ENCODE measurements at regions not wholly inside any gene's neighbourhood (a gene's known extent, or its start where the extent isn't known, plus 50 kb on each side); places are given as distances from the start of the nearest gene placed in this dataset.

DNA sequence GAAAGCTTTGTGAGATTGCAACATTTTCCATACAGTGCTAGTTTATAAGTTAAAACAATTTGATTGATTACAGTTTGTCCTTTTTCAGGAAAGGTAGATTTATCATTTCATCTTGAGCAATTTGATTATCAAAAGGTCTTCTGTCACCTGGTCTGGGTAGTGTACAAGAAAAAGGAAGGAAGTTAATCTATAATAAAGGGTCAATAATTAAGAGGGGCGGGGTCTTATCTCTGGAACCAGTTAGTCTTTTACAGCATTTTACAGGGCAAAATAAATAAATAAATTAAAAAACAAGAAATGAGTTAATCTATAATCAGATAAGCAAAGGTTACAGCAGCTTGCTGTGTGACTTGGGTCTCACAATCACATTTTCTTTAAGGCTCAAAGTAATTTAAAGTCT lies 277.8 kb upstream of the GYPC start:
- no peaks in the 10 kb centered on the region for H3K9me3 Mint-ChIP-seq
- intact Hi-C loops (cut with micrococcal nuclease) = no loop called here

DNA sequence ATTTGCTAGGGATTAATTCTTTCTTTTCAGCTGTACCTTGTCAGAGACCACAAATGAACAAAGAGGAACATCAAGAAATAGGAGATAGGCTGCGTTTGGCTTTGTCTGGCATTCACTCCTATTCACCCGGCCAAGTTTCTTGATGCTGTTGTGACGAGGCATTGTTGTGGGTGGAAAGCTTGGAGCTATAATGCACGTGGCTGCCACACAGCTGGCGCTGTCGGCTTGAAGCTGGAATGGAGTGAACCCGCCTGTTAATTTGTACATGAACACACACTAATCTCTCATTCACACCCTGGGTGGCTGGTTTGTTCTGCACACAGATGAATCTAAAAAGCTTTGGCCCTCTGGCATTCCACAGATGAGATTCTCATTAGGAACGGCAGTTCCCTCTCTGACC lies 274.9 kb upstream of the GYPC start:
- intact Hi-C loops (cut with micrococcal nuclease) = no loop called here
- no peaks in the 10 kb centered on the region for H3K36me3 Mint-ChIP-seq
- H3K4me1 Mint-ChIP-seq (ENCODE audit: low read depth) = no peaks in the 10 kb centered on the region
- no peak overlapping the region for H3K4me3 Mint-ChIP-seq
- H3K27me3 Mint-ChIP-seq = peaks cover 26% of the 10 kb centered on the region
- DNase-seq = no peak
- CTCF ChIA-PET = no interaction called here
- POLR2A ChIA-PET = no interaction called here
- H3K27ac Mint-ChIP-seq = no peak overlapping the region
- H3K9me3 Mint-ChIP-seq = peaks cover 3% of the 10 kb centered on the region

More for the DNA sequence above, 277.8 kb upstream of the GYPC start:
- H3K4me3 Mint-ChIP-seq = no peak overlapping the region
- no peak overlapping the region for H3K27ac Mint-ChIP-seq
- POLR2A ChIA-PET = no interaction called here
- H3K4me1 Mint-ChIP-seq (ENCODE audit: low read depth) = no peaks in the 10 kb centered on the region
- no peak for DNase-seq
- CTCF ChIA-PET = no interaction called here
- peaks cover 26% of the 10 kb centered on the region for H3K27me3 Mint-ChIP-seq
- H3K36me3 Mint-ChIP-seq = no peaks in the 10 kb centered on the region

DNA sequence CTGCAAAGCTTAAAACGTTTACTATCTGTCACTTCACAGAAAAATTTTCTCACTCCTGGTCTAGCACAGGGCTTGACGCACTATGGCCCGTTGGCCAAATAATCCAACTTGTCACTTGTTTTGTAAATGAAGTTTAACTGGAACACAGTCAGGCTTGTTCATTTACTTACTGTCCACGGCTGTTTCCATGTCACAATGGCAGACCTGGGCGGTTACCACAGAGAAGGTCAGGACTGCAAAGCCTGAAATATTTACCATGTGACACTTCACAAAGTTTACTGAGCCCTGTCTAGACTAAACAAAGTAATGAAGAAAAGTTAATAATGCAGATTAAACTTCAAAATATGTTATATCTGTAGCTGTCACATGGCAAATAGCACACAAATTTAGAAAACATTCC lies 273.0 kb upstream of the GYPC start:
- no peak overlapping the region for H3K4me3 Mint-ChIP-seq
- peaks cover 17% of the 10 kb centered on the region for H3K9me3 Mint-ChIP-seq
- peaks cover 22% of the 10 kb centered on the region for H3K27me3 Mint-ChIP-seq
- H3K36me3 Mint-ChIP-seq = no peaks in the 10 kb centered on the region
- no peaks in the 10 kb centered on the region for H3K4me1 Mint-ChIP-seq (ENCODE audit: low read depth)
- ChIA-PET CTCF (no interaction called here), POLR2A (no interaction called here)
- no peak for DNase-seq
- intact Hi-C loops (cut with micrococcal nuclease) = no loop called here
- H3K27ac Mint-ChIP-seq = no peak overlapping the region

- DNase-seq = no peak
- Mint-ChIP-seq H3K27me3 (peaks cover 22% of the 10 kb centered on the region), H3K27ac (no peak overlapping the region), H3K4me3 (no peak overlapping the region), H3K9me3 (peaks cover 17% of the 10 kb centered on the region), H3K36me3 (no peaks in the 10 kb centered on the region), H3K4me1 (ENCODE audit: low read depth) (no peaks in the 10 kb centered on the region)
- intact Hi-C loops (cut with micrococcal nuclease) = no loop called here
- CTCF ChIA-PET = no interaction called here
- POLR2A ChIA-PET = no interaction called here
Observed at GRCh38 chr2:126383800-126384199, 272.2 kb upstream of the GYPC start.

DNA sequence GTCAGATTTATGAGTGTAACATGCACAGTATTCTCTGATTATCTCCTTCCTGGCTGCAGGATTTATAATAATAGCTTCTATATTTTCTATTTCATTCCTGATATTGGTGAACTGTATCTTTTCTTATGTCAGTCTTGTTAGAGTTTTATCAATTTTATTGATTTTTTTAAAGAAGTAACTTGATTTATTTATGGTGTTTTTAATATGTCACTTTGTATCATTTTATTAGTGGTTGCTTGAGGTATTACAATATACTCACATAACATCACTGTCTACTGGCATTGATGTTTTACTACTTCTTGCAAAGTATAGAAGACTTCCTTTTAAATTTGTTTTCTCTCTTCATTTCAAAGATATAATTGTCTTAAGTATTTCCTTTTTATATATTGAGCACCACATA lies 270.5 kb upstream of the GYPC start:
- intact Hi-C loops (cut with micrococcal nuclease) = no loop called here
- H3K36me3 Mint-ChIP-seq = no peaks in the 10 kb centered on the region
- H3K4me3 Mint-ChIP-seq = no peak overlapping the region
- no peak overlapping the region for H3K27ac Mint-ChIP-seq
- ChIA-PET POLR2A (no interaction called here), CTCF (no interaction called here)
- H3K4me1 Mint-ChIP-seq (ENCODE audit: low read depth) = no peaks in the 10 kb centered on the region
- DNase-seq = no peak
- peaks cover 20% of the 10 kb centered on the region for H3K9me3 Mint-ChIP-seq
- peaks cover 13% of the 10 kb centered on the region for H3K27me3 Mint-ChIP-seq

DNA sequence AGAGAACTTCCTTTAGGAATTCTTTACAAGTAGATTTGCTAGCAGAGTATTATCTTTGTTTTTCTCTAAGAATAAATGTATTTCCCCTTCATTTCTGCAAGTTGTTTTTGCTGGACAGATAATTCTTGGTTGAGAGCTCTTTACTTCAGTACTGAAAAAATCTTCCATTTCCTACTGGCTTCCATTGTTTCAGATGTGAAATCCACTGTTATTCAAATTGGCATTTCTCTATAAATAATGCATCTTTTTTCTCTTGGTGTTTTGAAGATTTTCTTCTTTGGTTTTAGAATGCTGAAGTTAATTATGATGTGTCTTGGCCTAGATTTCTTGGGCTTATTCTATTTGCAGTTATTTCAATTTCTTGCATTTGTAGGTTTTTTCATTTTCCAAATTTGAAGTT lies 270.0 kb upstream of the GYPC start:
- Mint-ChIP-seq H3K36me3 (no peaks in the 10 kb centered on the region), H3K9me3 (peaks cover 20% of the 10 kb centered on the region), H3K4me1 (ENCODE audit: low read depth) (no peaks in the 10 kb centered on the region), H3K4me3 (no peak overlapping the region), H3K27ac (no peak overlapping the region), H3K27me3 (peaks cover 9% of the 10 kb centered on the region)
- no peak for DNase-seq
- ChIA-PET CTCF (no interaction called here), POLR2A (no interaction called here)
- intact Hi-C loops (cut with micrococcal nuclease) = no loop called here

DNA sequence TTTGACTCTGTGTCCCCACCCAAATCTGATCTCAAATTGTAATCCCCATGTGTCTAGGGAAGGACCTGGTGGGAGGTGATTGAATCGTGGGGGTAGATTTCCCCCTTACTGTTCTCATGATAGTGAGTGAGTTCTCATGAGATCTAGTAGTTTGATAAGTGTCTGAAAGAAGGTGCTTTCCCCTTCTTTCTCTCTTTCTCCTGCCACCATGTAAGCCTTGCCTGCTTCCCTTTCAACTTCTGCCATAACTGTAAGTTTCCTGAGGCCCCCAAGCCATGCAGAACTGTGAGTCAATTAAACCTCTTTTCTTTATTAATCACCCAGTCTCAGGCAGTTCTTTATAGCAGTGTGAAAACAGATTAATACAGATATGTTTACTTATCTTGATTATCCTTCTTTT lies 266.5 kb upstream of the GYPC start:
- Mint-ChIP-seq H3K4me3 (no peak overlapping the region), H3K27me3 (no peaks in the 10 kb centered on the region), H3K9me3 (peaks cover 20% of the 10 kb centered on the region), H3K27ac (no peak overlapping the region), H3K36me3 (no peaks in the 10 kb centered on the region), H3K4me1 (ENCODE audit: low read depth) (no peaks in the 10 kb centered on the region)
- intact Hi-C loops (cut with micrococcal nuclease) = no loop called here
- no peak for DNase-seq
- ChIA-PET CTCF (no interaction called here), POLR2A (no interaction called here)

DNA sequence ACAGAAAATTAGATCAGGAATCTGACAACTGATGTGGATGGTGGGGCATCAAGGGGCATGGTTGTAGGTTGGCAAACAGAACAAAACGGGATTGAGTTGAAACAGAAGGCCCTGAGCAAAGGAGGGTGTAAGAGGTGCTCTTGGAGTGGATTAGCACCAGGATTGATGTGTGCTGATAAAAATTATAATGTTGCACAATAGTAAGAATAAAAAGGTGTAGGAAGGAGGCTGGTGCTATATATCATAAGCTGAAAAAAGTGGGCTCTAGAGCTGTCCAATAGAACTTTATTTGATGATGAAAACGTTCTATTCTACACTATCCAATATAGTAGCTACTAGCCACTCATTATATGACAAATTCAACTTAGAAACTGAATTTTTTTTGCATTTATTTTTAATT lies 263.1 kb upstream of the GYPC start:
- H3K4me3 Mint-ChIP-seq = no peak overlapping the region
- CTCF ChIA-PET = no interaction called here

DNA sequence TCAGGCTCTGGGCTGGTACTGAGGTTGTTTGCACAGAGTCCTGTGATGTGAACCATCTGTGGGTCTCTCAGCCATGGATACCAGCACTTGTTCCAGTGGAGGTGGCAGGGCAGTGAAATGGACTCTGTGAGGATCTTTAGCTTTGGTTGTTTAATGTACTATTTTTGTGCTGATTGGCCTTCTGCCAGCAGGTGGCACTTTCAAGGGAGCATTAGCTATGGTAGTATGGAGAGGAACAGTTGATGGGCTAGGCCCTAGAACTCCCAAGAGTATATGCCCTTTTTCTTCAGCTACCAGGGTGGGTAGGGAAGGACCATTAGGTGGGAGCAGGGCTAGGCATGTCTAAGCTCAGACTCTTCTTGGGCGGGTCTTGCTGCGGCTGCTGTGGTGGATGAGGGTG lies 257.0 kb upstream of the GYPC start:
- peak; percentile 24 for DNase-seq
- ChIA-PET CTCF (interaction anchor here (0.6 to 3.2 kb wide), 6 partner anchors 14 to 573 kb away, joined by 3 to 37 read pairs (median 4); no protein-coding TSS in a partner anchor), POLR2A (no interaction called here)
- H3K27me3 Mint-ChIP-seq = peaks cover 12% of the 10 kb centered on the region
- H3K4me1 Mint-ChIP-seq (ENCODE audit: low read depth) = no peaks in the 10 kb centered on the region
- no peak overlapping the region for H3K27ac Mint-ChIP-seq
- H3K4me3 Mint-ChIP-seq = no peak overlapping the region
- intact Hi-C loops (cut with micrococcal nuclease) = loop anchor here (1.0 kb wide), 1 partner anchor 378 kb away; no protein-coding TSS in a partner anchor
- no peaks in the 10 kb centered on the region for H3K36me3 Mint-ChIP-seq
- H3K9me3 Mint-ChIP-seq = no peaks in the 10 kb centered on the region

More for the DNA sequence above, 263.1 kb upstream of the GYPC start:
- peaks cover 5% of the 10 kb centered on the region for H3K27me3 Mint-ChIP-seq
- peaks cover 3% of the 10 kb centered on the region for H3K9me3 Mint-ChIP-seq
- DNase-seq = no peak
- intact Hi-C loops (cut with micrococcal nuclease) = no loop called here
- H3K36me3 Mint-ChIP-seq = no peaks in the 10 kb centered on the region
- H3K27ac Mint-ChIP-seq = no peak overlapping the region
- H3K4me1 Mint-ChIP-seq (ENCODE audit: low read depth) = no peaks in the 10 kb centered on the region
- POLR2A ChIA-PET = no interaction called here

- Mint-ChIP-seq H3K36me3 (no peaks in the 10 kb centered on the region), H3K27me3 (peaks cover 7% of the 10 kb centered on the region), H3K4me1 (ENCODE audit: low read depth) (no peaks in the 10 kb centered on the region), H3K4me3 (no peak overlapping the region), H3K9me3 (no peaks in the 10 kb centered on the region), H3K27ac (no peak overlapping the region)
- intact Hi-C loops (cut with micrococcal nuclease) = no loop called here
- CTCF ChIA-PET = no interaction called here
- no peak for DNase-seq
- POLR2A ChIA-PET = no interaction called here
Observed at GRCh38 chr2:126403039-126403628, 252.8 kb upstream of the GYPC start.

DNA sequence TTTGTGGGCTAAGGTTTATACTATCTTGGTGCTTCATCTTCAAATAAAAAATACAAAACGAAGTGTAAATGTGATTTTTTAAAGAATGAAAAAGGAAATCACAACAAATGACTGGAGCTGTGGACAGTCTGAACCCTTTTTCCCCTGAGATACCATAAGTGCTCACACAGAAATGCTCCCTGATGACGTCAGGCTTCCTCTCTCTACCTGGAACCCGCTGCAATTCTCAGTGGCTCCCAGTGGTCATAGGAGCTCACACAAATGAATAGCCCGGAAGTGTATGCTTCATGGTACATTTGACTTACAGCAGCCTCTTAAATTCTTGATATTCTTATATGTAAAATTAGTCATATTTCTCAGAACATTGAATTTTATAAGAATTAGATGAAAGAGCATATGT lies 249.7 kb upstream of the GYPC start:
- ChIA-PET POLR2A (no interaction called here), CTCF (no interaction called here)
- Mint-ChIP-seq H3K9me3 (no peaks in the 10 kb centered on the region), H3K27me3 (peaks cover 5% of the 10 kb centered on the region), H3K36me3 (no peaks in the 10 kb centered on the region), H3K4me3 (no peak overlapping the region), H3K27ac (no peak overlapping the region), H3K4me1 (ENCODE audit: low read depth) (no peaks in the 10 kb centered on the region)
- intact Hi-C loops (cut with micrococcal nuclease) = no loop called here
- DNase-seq = no peak

GRCh38 chr2:126408671-126409070 lies 247.3 kb upstream of the GYPC start:
- ChIA-PET CTCF (no interaction called here), POLR2A (no interaction called here)
- DNase-seq = no peak
- no peak overlapping the region for H3K4me3 Mint-ChIP-seq
- H3K4me1 Mint-ChIP-seq (ENCODE audit: low read depth) = peaks cover 17% of the 10 kb centered on the region
- H3K27me3 Mint-ChIP-seq = peaks cover 3% of the 10 kb centered on the region
- peaks cover 2% of the 10 kb centered on the region for H3K9me3 Mint-ChIP-seq
- no peak overlapping the region for H3K27ac Mint-ChIP-seq
- intact Hi-C loops (cut with micrococcal nuclease) = no loop called here
- peaks cover 2% of the 10 kb centered on the region for H3K36me3 Mint-ChIP-seq

- DNase-seq = no peak
- H3K4me1 Mint-ChIP-seq (ENCODE audit: low read depth) = peaks cover 17% of the 10 kb centered on the region
- no peak overlapping the region for H3K4me3 Mint-ChIP-seq
- CTCF ChIA-PET = interaction anchor here (1.6 kb wide), 1 partner anchor 367 kb away, joined by 4 read pairs; no protein-coding TSS in a partner anchor
- peaks cover 2% of the 10 kb centered on the region for H3K36me3 Mint-ChIP-seq
- H3K27me3 Mint-ChIP-seq = peaks cover 5% of the 10 kb centered on the region
- no peak overlapping the region for H3K27ac Mint-ChIP-seq
- intact Hi-C loops (cut with micrococcal nuclease) = no loop called here
- peaks cover 2% of the 10 kb centered on the region for H3K9me3 Mint-ChIP-seq
- POLR2A ChIA-PET = no interaction called here
Observed at GRCh38 chr2:126409850-126410249, 246.1 kb upstream of the GYPC start.

Data from activated CD4-positive, alpha-beta memory T cell treated with anti-CD3 and anti-CD28 coated beads for 36 hours (primary cell).